Ascending aorta (tissue), 2 donors: ENCODE measurements at regions not wholly inside any gene's neighbourhood (a gene's known extent, or its start where the extent isn't known, plus 50 kb on each side); places are given as distances from the start of the nearest gene placed in this dataset.

Experiments
- DNase-seq, 2 donors: peaks; one replicate each; pipeline ENCODE4 v3.0.0-alpha.2; 2019; ENCODE audit warnings: low spot score in 2 of 2
- H3K27ac ChIP-seq, 2 donors: fragments of 200-600 bp; sonication (generic); one replicate each; pipeline ENCODE4 v1.5.1; 2016 to 2017; ENCODE audit warnings: mild to moderate bottlenecking in 1 of 2
- H3K27me3 ChIP-seq: fragments of 200-600 bp; sonication (generic); one replicate; pipeline ENCODE4 v1.5.1; 2017
- H3K36me3 ChIP-seq, 2 donors: fragments of 200-600 bp; sonication (generic); one replicate each; pipeline ENCODE4 v1.5.1; 2016
- H3K4me1 ChIP-seq, 2 donors: fragments of 200-600 bp; sonication (generic); one replicate each; pipeline ENCODE4 v1.5.1; 2016 to 2017; ENCODE audit warnings: mild to moderate bottlenecking in 1 of 2
- H3K4me3 ChIP-seq, 2 donors: fragments of 200-600 bp; sonication (generic); one replicate each; pipeline ENCODE4 v1.5.1; 2016 to 2017; ENCODE audit warnings: mild to moderate bottlenecking in 1 of 2
- H3K9me3 ChIP-seq, 2 donors: fragments of 200-600 bp; sonication (generic); one replicate each; pipeline ENCODE4 v1.5.1; 2016
- CTCF ChIP-seq, 3 experiments: fragments of 200-600 bp in 2 of 3; fragments of 450-650 bp in 1 of 3; sonication (generic) in 2 of 3; IDR thresholded peaks; one replicate each; pipeline ENCODE4 v1.5.1; 2016 to 2019; ENCODE audit warnings: antibody characterized with exemption in 3 of 3, mild to moderate bottlenecking in 1 of 3, moderate library complexity in 1 of 3
- intact Hi-C: fragments of 100-400 bp; cut with DNase I; formaldehyde crosslinking; loops from one replicate; pipeline ENCODE4 v1.15.1; 2023

- H3K9me3 ChIP-seq, result no peaks in the 10 kb centered on the region
Measured at GRCh38 chr13:40342461-40342860, 324.0 kb downstream of the FOXO1 start.

DNA sequence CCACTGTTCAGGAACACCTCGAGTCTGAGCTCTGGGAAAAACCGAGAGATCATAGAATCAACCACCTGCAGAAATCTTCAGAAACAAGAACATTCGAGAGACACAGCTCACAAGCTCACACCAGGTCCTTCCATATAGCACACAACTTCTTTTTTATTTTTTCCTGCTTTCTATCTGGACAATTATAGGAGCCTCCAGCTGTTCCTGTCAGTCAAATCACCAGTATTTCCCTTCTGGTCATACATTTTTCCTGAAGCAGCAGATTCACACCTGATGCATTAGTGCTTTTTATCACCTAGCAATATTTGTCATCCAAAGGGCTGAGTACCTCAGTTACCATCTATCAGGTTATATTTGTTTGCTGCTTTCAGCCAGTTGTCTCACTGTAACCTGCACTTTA is 323.5 kb downstream of the FOXO1 start:
- TF ChIP-seq CTCF (IDR thresholded peaks at IDR 0.05), result no peak

More at GRCh38 chr13:40342461-40342860, 324.0 kb downstream of the FOXO1 start:
- DNase-seq, result peak in 1 of 2 donors; percentile 39
- intact Hi-C loops, result no loop called here
- H3K27ac ChIP-seq, result no peak overlapping the region
- no peaks in the 10 kb centered on the region for H3K36me3 ChIP-seq
- H3K4me3 ChIP-seq, result no peak overlapping the region
- TF ChIP-seq CTCF (IDR thresholded peaks at IDR 0.05), result no peak
- H3K4me1 ChIP-seq, result no peaks in the 10 kb centered on the region
- H3K27me3 ChIP-seq, result no peaks in the 10 kb centered on the region

GRCh38 chr13:40343550-40344269 is 322.7 kb downstream of the FOXO1 start:
- Histone ChIP-seq H3K27ac (no peak overlapping the region), H3K27me3 (no peaks in the 10 kb centered on the region), H3K4me1 (no peaks in the 10 kb centered on the region), H3K9me3 (no peaks in the 10 kb centered on the region), H3K4me3 (no peak overlapping the region), H3K36me3 (no peaks in the 10 kb centered on the region)
- intact Hi-C loops, result no loop called here
- no peak for DNase-seq
- TF ChIP-seq CTCF (IDR thresholded peaks at IDR 0.05), result no peak

More for the DNA sequence above, 323.5 kb downstream of the FOXO1 start:
- DNase-seq, result no peak
- intact Hi-C loops, result no loop called here
- no peak overlapping the region for H3K4me3 ChIP-seq
- H3K27me3 ChIP-seq, result no peaks in the 10 kb centered on the region
- no peaks in the 10 kb centered on the region for H3K4me1 ChIP-seq
- H3K27ac ChIP-seq, result no peak overlapping the region
- no peaks in the 10 kb centered on the region for H3K9me3 ChIP-seq
- no peaks in the 10 kb centered on the region for H3K36me3 ChIP-seq

DNA sequence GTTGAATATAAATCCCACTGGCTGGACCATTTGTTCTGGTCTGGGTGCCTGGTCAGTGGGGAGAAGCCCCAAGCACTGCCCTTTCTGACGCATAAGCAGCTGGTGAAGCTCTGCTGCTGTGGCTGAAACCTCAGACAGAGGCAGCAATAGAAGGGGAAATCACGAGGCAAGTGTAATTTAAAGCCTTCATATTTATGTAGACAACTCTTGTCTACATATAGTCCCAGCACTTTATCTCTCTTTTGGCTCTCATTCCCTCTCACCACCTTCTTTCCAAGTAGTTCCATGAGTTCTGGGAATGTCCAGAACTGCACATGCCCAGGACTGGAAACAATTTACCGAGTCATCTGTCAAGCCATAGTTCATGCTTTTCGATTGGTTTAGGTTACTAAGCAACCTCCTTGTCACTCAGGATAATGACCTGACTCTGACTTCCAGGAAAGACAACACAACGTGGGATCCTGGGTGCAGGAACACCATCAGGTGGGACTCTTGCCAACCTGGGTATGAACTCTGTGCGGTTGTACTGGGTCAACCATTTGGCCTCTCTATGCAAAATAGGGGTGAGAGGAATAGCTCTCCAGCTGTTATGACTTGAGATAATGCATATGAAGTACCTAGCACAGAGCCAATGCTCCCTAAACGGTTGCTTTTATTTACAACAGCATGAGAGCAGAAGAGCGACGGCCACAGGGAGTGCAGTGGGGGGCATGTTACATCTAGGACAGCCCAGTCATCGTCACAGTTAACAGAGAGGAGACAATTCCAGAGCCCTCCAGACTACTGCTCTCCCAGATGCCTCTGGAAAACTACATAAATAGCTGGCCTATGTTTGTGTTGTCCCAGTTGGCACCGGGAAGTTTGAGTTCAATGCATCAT is 321.9 kb downstream of the FOXO1 start:
- Histone ChIP-seq H3K9me3 (no peaks in the 10 kb centered on the region), H3K4me1 (no peaks in the 10 kb centered on the region), H3K27ac (no peak overlapping the region), H3K27me3 (no peaks in the 10 kb centered on the region), H3K4me3 (no peak overlapping the region), H3K36me3 (no peaks in the 10 kb centered on the region)
- no peak for TF ChIP-seq CTCF (IDR thresholded peaks at IDR 0.05)
- DNase-seq, result no peak
- intact Hi-C loops, result no loop called here

- no peaks in the 10 kb centered on the region for H3K4me1 ChIP-seq
- no peak for TF ChIP-seq CTCF (IDR thresholded peaks at IDR 0.05)
- H3K27me3 ChIP-seq, result no peaks in the 10 kb centered on the region
- intact Hi-C loops, result no loop called here
- no peaks in the 10 kb centered on the region for H3K36me3 ChIP-seq
- no peaks in the 10 kb centered on the region for H3K9me3 ChIP-seq
- no peak overlapping the region for H3K4me3 ChIP-seq
- no peak overlapping the region for H3K27ac ChIP-seq
- DNase-seq, result no peak
Measured at GRCh38 chr13:40345149-40345514, 321.3 kb downstream of the FOXO1 start.
